ENCODE measurements at regions not wholly inside any gene's neighbourhood (a gene's known extent, or its start where the extent isn't known, plus 50 kb on each side); places are given as distances from the start of the nearest gene placed in this dataset.

- peaks cover 4% of the 10 kb centered on the region for H3K9me3 ChIP-seq (ENCODE audit: insufficient read depth, low read length, severe bottlenecking)
- H3K27me3 ChIP-seq (ENCODE audit: insufficient read depth, low read length, poor library complexity), result no peaks in the 10 kb centered on the region
- H3K4me1 ChIP-seq (ENCODE audit: insufficient read depth, low read length), result peaks cover 10% of the 10 kb centered on the region
- no peak overlapping the region for H2AFZ ChIP-seq (ENCODE audit: low read depth, low read length)
- H3K79me2 ChIP-seq (ENCODE audit: insufficient read depth, low read length), result no peaks in the 10 kb centered on the region
- no peaks in the 10 kb centered on the region for H3K36me3 ChIP-seq (ENCODE audit: insufficient read depth, low read length)
- H4K20me1 ChIP-seq (ENCODE audit: insufficient read depth, low read length), result no peaks in the 10 kb centered on the region
- no peak overlapping the region for H3K4me2 ChIP-seq (ENCODE audit: insufficient read depth, low read length)
- H3K27ac ChIP-seq (ENCODE audit: low read length), result no peak overlapping the region
- DNase-seq (no peak), ATAC-seq (ENCODE audit: insufficient read depth, low read depth) (no peak)
- no peak overlapping the region for H3K4me3 ChIP-seq (ENCODE audit: low read depth in 1 of 2, low read length in 2 of 2)
- no peak overlapping the region for H3K9ac ChIP-seq (ENCODE audit: low read depth, low read length)
- TF ChIP-seq EZH2 (IDR thresholded peaks at IDR 0.05; ENCODE audit: borderline replicate concordance, low read depth, low read length, severe bottlenecking) (no peak), CTCF (IDR thresholded peaks at IDR 0.05; ENCODE audit: borderline replicate concordance, extremely low read depth, low read length, poor library complexity, severe bottlenecking) (no peak)
Measured at GRCh38 chr3:56933803-56934202, 126.7 kb upstream of the SPATA12 start.

- TF ChIP-seq CTCF (IDR thresholded peaks at IDR 0.05; ENCODE audit: borderline replicate concordance, extremely low read depth, low read length, poor library complexity, severe bottlenecking), result no peak
- TF ChIP-seq EZH2 (IDR thresholded peaks at IDR 0.05; ENCODE audit: borderline replicate concordance, low read depth, low read length, severe bottlenecking), result no peak
- DNase-seq, result no peak
- no peaks in the 10 kb centered on the region for H3K79me2 ChIP-seq (ENCODE audit: insufficient read depth, low read length)
Measured at GRCh38 chr3:56932866-56933265, 127.6 kb upstream of the SPATA12 start.

GRCh38 chr3:56931836-56932235 lies 128.6 kb upstream of the SPATA12 start:
- H2AFZ ChIP-seq (ENCODE audit: low read depth, low read length), result no peak overlapping the region
- H3K9me3 ChIP-seq (ENCODE audit: insufficient read depth, low read length, severe bottlenecking), result peaks cover 4% of the 10 kb centered on the region
- no peak overlapping the region for H3K9ac ChIP-seq (ENCODE audit: low read depth, low read length)
- ATAC-seq (ENCODE audit: insufficient read depth, low read depth) (no peak), DNase-seq (no peak)
- H3K4me2 ChIP-seq (ENCODE audit: insufficient read depth, low read length), result no peak overlapping the region
- no peaks in the 10 kb centered on the region for H4K20me1 ChIP-seq (ENCODE audit: insufficient read depth, low read length)
- H3K79me2 ChIP-seq (ENCODE audit: insufficient read depth, low read length), result no peaks in the 10 kb centered on the region
- peaks cover 24% of the 10 kb centered on the region for H3K4me1 ChIP-seq (ENCODE audit: insufficient read depth, low read length)
- no peak overlapping the region for H3K27ac ChIP-seq (ENCODE audit: low read length)
- H3K36me3 ChIP-seq (ENCODE audit: insufficient read depth, low read length), result no peaks in the 10 kb centered on the region
- TF ChIP-seq EZH2 (IDR thresholded peaks at IDR 0.05; ENCODE audit: borderline replicate concordance, low read depth, low read length, severe bottlenecking), result no peak
- TF ChIP-seq CTCF (IDR thresholded peaks at IDR 0.05; ENCODE audit: borderline replicate concordance, extremely low read depth, low read length, poor library complexity, severe bottlenecking), result no peak
- H3K4me3 ChIP-seq (ENCODE audit: low read depth in 1 of 2, low read length in 2 of 2), result no peak overlapping the region
- H3K27me3 ChIP-seq (ENCODE audit: insufficient read depth, low read length, poor library complexity), result no peaks in the 10 kb centered on the region

More at GRCh38 chr3:56932866-56933265, 127.6 kb upstream of the SPATA12 start:
- no peak overlapping the region for H3K27ac ChIP-seq (ENCODE audit: low read length)
- ATAC-seq (ENCODE audit: insufficient read depth, low read depth), result no peak
- H3K4me2 ChIP-seq (ENCODE audit: insufficient read depth, low read length), result no peak overlapping the region
- peaks cover 4% of the 10 kb centered on the region for H3K9me3 ChIP-seq (ENCODE audit: insufficient read depth, low read length, severe bottlenecking)
- H2AFZ ChIP-seq (ENCODE audit: low read depth, low read length), result no peak overlapping the region
- H3K4me1 ChIP-seq (ENCODE audit: insufficient read depth, low read length), result peaks cover 19% of the 10 kb centered on the region
- H3K4me3 ChIP-seq (ENCODE audit: low read depth in 1 of 2, low read length in 2 of 2), result no peak overlapping the region
- no peak overlapping the region for H3K9ac ChIP-seq (ENCODE audit: low read depth, low read length)
- no peaks in the 10 kb centered on the region for H4K20me1 ChIP-seq (ENCODE audit: insufficient read depth, low read length)
- H3K27me3 ChIP-seq (ENCODE audit: insufficient read depth, low read length, poor library complexity), result no peaks in the 10 kb centered on the region
- no peaks in the 10 kb centered on the region for H3K36me3 ChIP-seq (ENCODE audit: insufficient read depth, low read length)

GRCh38 chr3:56930706-56931105 lies 129.0 kb upstream of the ARHGEF3 start:
- no peak for ATAC-seq (ENCODE audit: insufficient read depth, low read depth)
- TF ChIP-seq EZH2 (IDR thresholded peaks at IDR 0.05; ENCODE audit: borderline replicate concordance, low read depth, low read length, severe bottlenecking) (no peak), CTCF (IDR thresholded peaks at IDR 0.05; ENCODE audit: borderline replicate concordance, extremely low read depth, low read length, poor library complexity, severe bottlenecking) (no peak)
- Histone ChIP-seq H3K4me1 (ENCODE audit: insufficient read depth, low read length) (peaks cover 20% of the 10 kb centered on the region), H4K20me1 (ENCODE audit: insufficient read depth, low read length) (no peaks in the 10 kb centered on the region), H3K36me3 (ENCODE audit: insufficient read depth, low read length) (no peaks in the 10 kb centered on the region), H3K27me3 (ENCODE audit: insufficient read depth, low read length, poor library complexity) (no peaks in the 10 kb centered on the region), H3K27ac (ENCODE audit: low read length) (no peak overlapping the region), H3K4me2 (ENCODE audit: insufficient read depth, low read length) (no peak overlapping the region), H3K79me2 (ENCODE audit: insufficient read depth, low read length) (no peaks in the 10 kb centered on the region), H3K9me3 (ENCODE audit: insufficient read depth, low read length, severe bottlenecking) (peaks cover 4% of the 10 kb centered on the region), H3K9ac (ENCODE audit: low read depth, low read length) (no peak overlapping the region), H3K4me3 (ENCODE audit: low read depth in 1 of 2, low read length in 2 of 2) (no peak overlapping the region), H2AFZ (ENCODE audit: low read depth, low read length) (no peak overlapping the region)
- no peak for DNase-seq
